ENCODE measurements at regions not wholly inside any gene's neighbourhood (a gene's known extent, or its start where the extent isn't known, plus 50 kb on each side); places are given as distances from the start of the nearest gene placed in this dataset.

- no peak for TF ChIP-seq CTCF (IDR thresholded peaks at IDR 0.05; ENCODE audit: unreplicated experiment)
- peaks cover 19% of the 10 kb centered on the region for H3K36me3 Mint-ChIP-seq (ENCODE audit: low read depth, unreplicated experiment)
- no peak for DNase-seq (ENCODE audit: low spot score)
- H3K27ac Mint-ChIP-seq (ENCODE audit: unreplicated experiment), result no peak overlapping the region
- H3K9me3 Mint-ChIP-seq (ENCODE audit: unreplicated experiment), result peaks cover 55% of the 10 kb centered on the region
- no peaks in the 10 kb centered on the region for H3K4me1 Mint-ChIP-seq (ENCODE audit: unreplicated experiment)
- no peak overlapping the region for H3K4me3 Mint-ChIP-seq (ENCODE audit: unreplicated experiment)
- peaks cover 8% of the 10 kb centered on the region for H3K27me3 Mint-ChIP-seq (ENCODE audit: unreplicated experiment)
Observed at GRCh38 chr7:68457481-68457880, 1140.8 kb upstream of the AUTS2 start.

DNA sequence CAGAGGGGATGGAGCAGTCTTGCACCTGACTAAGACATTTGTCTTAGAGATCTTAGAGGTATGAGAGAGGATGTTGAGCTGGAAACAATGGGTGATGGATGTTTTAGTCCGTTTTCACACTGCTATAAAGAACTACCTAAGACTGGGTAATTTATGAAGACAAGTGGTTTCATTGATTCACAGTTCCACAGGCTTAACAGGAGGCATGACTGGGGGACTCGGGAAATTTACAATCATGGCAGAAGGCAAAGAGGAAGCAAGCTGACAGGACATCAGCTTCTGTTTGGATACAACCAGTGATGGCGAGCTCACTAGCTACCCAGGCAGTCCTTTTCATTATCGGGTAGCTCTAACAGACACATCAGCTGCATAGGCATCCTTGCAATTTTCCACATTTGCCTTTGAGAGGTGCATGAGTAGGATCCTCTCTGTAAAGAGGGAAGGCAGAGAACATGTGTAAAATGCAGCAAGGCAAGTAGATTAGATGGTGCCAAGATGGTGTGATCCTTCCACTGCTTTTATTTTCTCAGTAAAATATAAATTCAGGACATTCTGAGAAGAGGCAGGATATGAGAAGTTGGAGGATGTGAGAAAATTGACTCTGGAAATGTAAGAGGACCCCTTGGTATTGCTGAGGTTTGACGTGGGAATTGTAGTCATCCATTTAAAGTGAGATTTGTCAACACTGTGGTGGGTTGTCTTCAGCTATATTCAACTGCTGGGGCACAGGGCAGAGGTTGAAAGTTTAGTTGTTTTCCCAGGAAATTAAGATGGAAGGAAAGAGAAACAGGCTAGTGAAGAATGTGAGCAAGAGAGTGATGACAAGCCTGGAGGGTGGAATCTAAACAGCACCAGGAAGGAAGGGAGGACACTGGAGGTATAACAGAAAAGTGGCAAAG is 1140.0 kb upstream of the AUTS2 start:
- Mint-ChIP-seq H3K27me3 (ENCODE audit: unreplicated experiment) (peaks cover 8% of the 10 kb centered on the region), H3K27ac (ENCODE audit: unreplicated experiment) (no peak overlapping the region), H3K9me3 (ENCODE audit: unreplicated experiment) (peaks cover 51% of the 10 kb centered on the region), H3K4me3 (ENCODE audit: unreplicated experiment) (peak overlapping the region; percentile 21), H3K36me3 (ENCODE audit: low read depth, unreplicated experiment) (peaks cover 19% of the 10 kb centered on the region), H3K4me1 (ENCODE audit: unreplicated experiment) (no peaks in the 10 kb centered on the region)
- TF ChIP-seq CTCF (IDR thresholded peaks at IDR 0.05; ENCODE audit: unreplicated experiment), result no peak
- DNase-seq (ENCODE audit: low spot score), result no peak

GRCh38 chr7:68461430-68461829 is 1136.8 kb upstream of the AUTS2 start:
- TF ChIP-seq CTCF (IDR thresholded peaks at IDR 0.05; ENCODE audit: unreplicated experiment), result no peak
- Mint-ChIP-seq H3K9me3 (ENCODE audit: unreplicated experiment) (peaks cover 45% of the 10 kb centered on the region), H3K27me3 (ENCODE audit: unreplicated experiment) (peaks cover 6% of the 10 kb centered on the region), H3K4me3 (ENCODE audit: unreplicated experiment) (no peak overlapping the region), H3K27ac (ENCODE audit: unreplicated experiment) (no peak overlapping the region), H3K4me1 (ENCODE audit: unreplicated experiment) (no peaks in the 10 kb centered on the region), H3K36me3 (ENCODE audit: low read depth, unreplicated experiment) (peaks cover 19% of the 10 kb centered on the region)
- no peak for DNase-seq (ENCODE audit: low spot score)

DNA sequence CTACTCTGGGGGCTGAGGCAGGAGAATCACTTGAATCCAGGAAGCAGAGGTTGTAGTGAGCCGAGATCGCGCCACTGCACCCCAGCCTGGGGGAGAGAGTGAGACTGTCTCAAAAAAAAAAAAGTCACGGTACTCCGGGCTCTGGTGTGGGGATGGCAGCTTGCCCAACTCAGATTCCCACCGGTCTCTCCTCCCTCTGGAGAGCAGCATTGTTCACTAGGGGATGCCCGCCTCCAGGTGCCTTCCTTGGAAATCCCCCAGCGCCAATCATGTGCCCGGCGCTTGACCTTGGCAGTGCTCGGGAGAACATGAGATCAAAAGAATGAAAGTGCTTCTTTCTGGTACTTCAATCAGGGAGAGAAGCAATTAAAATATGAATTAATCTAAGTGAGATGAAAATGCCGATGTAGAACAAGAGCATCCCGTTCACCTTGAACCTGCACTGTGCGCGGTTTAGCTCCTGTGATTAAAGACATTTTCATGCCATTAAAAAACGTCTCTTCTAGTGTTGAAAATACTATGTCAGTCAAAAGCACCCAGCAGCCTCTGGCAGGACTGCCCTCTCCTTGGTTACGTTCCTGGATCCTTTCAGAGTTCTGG is 1127.3 kb upstream of the AUTS2 start:
- H3K4me3 Mint-ChIP-seq (ENCODE audit: unreplicated experiment), result no peak overlapping the region
- peaks cover 8% of the 10 kb centered on the region for H3K27me3 Mint-ChIP-seq (ENCODE audit: unreplicated experiment)
- H3K9me3 Mint-ChIP-seq (ENCODE audit: unreplicated experiment), result peaks cover 56% of the 10 kb centered on the region
- no peak overlapping the region for H3K27ac Mint-ChIP-seq (ENCODE audit: unreplicated experiment)
- DNase-seq (ENCODE audit: low spot score), result no peak
- H3K36me3 Mint-ChIP-seq (ENCODE audit: low read depth, unreplicated experiment), result peaks cover 10% of the 10 kb centered on the region
- H3K4me1 Mint-ChIP-seq (ENCODE audit: unreplicated experiment), result no peaks in the 10 kb centered on the region
- TF ChIP-seq CTCF (IDR thresholded peaks at IDR 0.05; ENCODE audit: unreplicated experiment), result no peak

GRCh38 chr7:68472688-68473087 is 1125.6 kb upstream of the AUTS2 start:
- peaks cover 55% of the 10 kb centered on the region for H3K9me3 Mint-ChIP-seq (ENCODE audit: unreplicated experiment)
- H3K27ac Mint-ChIP-seq (ENCODE audit: unreplicated experiment), result no peak overlapping the region
- no peak overlapping the region for H3K4me3 Mint-ChIP-seq (ENCODE audit: unreplicated experiment)
- no peaks in the 10 kb centered on the region for H3K4me1 Mint-ChIP-seq (ENCODE audit: unreplicated experiment)
- DNase-seq (ENCODE audit: low spot score), result no peak
- H3K27me3 Mint-ChIP-seq (ENCODE audit: unreplicated experiment), result peaks cover 10% of the 10 kb centered on the region
- H3K36me3 Mint-ChIP-seq (ENCODE audit: low read depth, unreplicated experiment), result peaks cover 10% of the 10 kb centered on the region
- no peak for TF ChIP-seq CTCF (IDR thresholded peaks at IDR 0.05; ENCODE audit: unreplicated experiment)
